Sigmoid colon (tissue), 4 donors: ENCODE measurements at regions not wholly inside any gene's neighbourhood (a gene's known extent, or its start where the extent isn't known, plus 50 kb on each side); places are given as distances from the start of the nearest gene placed in this dataset.

Source experiments
- CTCF ChIP-seq, 4 experiments: fragments of 450-650 bp in 3 of 4; fragments of 200-600 bp in 1 of 4; IDR thresholded peaks; one replicate each; pipeline ENCODE4 v1.5.1; 2016 to 2019; ENCODE audit warnings: antibody characterized with exemption in 4 of 4, mild to moderate bottlenecking in 3 of 4, moderate library complexity in 2 of 4
- EP300 ChIP-seq, 4 donors: sonication (generic); formaldehyde crosslinking; IDR thresholded peaks; one replicate each; pipeline ENCODE4 v1.6.1; 2017; ENCODE audit warnings: antibody characterized with exemption in 4 of 4
- POLR2A ChIP-seq, 2 donors: fragments of 450-650 bp; IDR thresholded peaks; one replicate each; pipeline ENCODE4 v1.6.1; 2016; ENCODE audit warnings: antibody characterized with exemption in 2 of 2, mild to moderate bottlenecking in 2 of 2, moderate library complexity in 2 of 2
- POLR2AphosphoS5 ChIP-seq, 4 donors: sonication (generic); formaldehyde crosslinking; IDR thresholded peaks; one replicate each; pipeline ENCODE4 v1.6.1; 2017; ENCODE audit warnings: antibody characterized with exemption in 4 of 4

GRCh38 chr5:24750355-24750754, 105.6 kb upstream of the CDH10 start:
- no peak for TF ChIP-seq CTCF (IDR thresholded peaks at IDR 0.05)
- TF ChIP-seq EP300 (IDR thresholded peaks at IDR 0.05): no peak
- TF ChIP-seq POLR2AphosphoS5 (IDR thresholded peaks at IDR 0.05): no peak
- TF ChIP-seq POLR2A (IDR thresholded peaks at IDR 0.05): no peak
